ENCODE measurements at regions not wholly inside any gene's neighbourhood (a gene's known extent, or its start where the extent isn't known, plus 50 kb on each side); places are given as distances from the start of the nearest gene placed in this dataset.

DNA sequence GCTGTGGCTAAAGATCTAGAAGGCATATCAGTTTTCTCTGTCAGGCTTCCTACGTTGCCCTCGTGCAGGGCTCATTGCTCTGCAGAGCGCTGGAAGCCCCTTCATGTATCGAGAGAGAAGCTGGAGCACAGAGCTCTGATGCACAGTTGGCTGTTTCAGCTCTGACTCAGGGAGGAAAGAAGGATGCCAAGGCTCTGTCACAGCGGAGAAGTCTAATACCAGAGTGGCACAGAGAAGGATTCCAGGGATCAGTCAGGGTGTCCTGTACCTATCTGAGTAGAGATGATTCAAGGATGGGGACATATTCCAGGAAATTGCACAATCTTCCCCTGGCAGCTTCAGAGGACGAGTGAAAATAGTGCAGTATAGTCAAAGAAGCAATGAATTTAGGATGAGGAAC is 179.2 kb upstream of the FMN2 start:
- DNase-seq (ENCODE audit: low spot score), result no peak
- no peak overlapping the region for H3K27ac ChIP-seq
- TF ChIP-seq, protein P1, sequence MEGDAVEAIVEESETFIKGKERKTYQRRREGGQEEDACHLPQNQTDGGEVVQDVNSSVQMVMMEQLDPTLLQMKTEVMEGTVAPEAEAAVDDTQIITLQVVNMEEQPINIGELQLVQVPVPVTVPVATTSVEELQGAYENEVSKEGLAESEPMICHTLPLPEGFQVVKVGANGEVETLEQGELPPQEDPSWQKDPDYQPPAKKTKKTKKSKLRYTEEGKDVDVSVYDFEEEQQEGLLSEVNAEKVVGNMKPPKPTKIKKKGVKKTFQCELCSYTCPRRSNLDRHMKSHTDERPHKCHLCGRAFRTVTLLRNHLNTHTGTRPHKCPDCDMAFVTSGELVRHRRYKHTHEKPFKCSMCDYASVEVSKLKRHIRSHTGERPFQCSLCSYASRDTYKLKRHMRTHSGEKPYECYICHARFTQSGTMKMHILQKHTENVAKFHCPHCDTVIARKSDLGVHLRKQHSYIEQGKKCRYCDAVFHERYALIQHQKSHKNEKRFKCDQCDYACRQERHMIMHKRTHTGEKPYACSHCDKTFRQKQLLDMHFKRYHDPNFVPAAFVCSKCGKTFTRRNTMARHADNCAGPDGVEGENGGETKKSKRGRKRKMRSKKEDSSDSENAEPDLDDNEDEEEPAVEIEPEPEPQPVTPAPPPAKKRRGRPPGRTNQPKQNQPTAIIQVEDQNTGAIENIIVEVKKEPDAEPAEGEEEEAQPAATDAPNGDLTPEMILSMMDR (IDR thresholded peaks at IDR 0.05), result no peak
- no peak overlapping the region for H3K4me3 ChIP-seq

- H3K27ac ChIP-seq, result no peak overlapping the region
- H3K4me3 ChIP-seq, result no peak overlapping the region
- DNase-seq (ENCODE audit: low spot score), result no peak
- TF ChIP-seq, protein P1 (IDR thresholded peaks at IDR 0.05), result no peak
Measured at GRCh38 chr1:239913141-239913585, 178.5 kb upstream of the FMN2 start.

GRCh38 chr1:239914751-239915231 is 176.9 kb upstream of the FMN2 start:
- TF ChIP-seq, protein P1 (IDR thresholded peaks at IDR 0.05), result no peak
- DNase-seq (ENCODE audit: low spot score), result no peak
- Histone ChIP-seq H3K27ac (no peak overlapping the region), H3K4me3 (no peak overlapping the region)

DNA sequence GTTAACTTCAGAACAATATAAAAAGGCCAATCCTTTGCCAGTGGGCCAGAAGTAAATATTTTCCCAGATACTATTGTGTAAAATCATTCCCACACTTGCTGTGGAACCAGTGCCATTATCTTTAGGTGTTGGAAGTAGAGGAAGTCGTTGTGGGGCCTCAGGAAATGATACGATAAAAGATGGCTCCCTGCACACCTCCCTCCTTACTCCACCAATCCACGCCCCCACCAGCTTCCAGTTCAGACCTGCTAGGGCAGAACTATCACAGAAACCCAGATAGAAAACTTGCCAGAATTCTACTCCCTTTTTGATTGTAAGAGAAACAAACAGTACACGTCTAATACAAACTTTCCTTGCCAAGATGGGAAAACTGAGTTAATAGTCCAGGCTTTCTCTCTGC is 173.0 kb upstream of the FMN2 start:
- Histone ChIP-seq H3K4me3 (no peak overlapping the region), H3K27ac (no peak overlapping the region)
- TF ChIP-seq, protein P1 (IDR thresholded peaks at IDR 0.05), result no peak
- no peak for DNase-seq (ENCODE audit: low spot score)

DNA sequence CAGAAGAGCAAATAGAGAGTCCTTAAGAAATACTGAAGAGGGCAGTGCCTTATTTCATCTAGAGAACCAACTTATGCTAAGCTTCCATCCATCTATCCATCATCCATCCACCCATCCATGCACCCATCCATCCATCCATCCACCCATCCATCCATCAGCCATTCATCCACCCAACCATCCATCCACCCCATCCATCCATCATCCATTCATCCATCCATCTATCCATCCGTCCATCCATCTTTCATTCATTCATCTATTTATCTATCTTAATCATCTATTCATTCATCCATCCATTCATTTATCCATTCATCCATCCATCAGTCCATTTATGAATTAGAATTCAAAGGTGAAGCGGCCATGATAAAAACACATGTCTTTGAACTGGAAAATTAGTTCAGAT is 171.5 kb upstream of the FMN2 start:
- DNase-seq (ENCODE audit: low spot score), result no peak
- TF ChIP-seq, protein P1 (IDR thresholded peaks at IDR 0.05), result no peak
- no peak overlapping the region for H3K27ac ChIP-seq
- H3K4me3 ChIP-seq, result no peak overlapping the region

DNA sequence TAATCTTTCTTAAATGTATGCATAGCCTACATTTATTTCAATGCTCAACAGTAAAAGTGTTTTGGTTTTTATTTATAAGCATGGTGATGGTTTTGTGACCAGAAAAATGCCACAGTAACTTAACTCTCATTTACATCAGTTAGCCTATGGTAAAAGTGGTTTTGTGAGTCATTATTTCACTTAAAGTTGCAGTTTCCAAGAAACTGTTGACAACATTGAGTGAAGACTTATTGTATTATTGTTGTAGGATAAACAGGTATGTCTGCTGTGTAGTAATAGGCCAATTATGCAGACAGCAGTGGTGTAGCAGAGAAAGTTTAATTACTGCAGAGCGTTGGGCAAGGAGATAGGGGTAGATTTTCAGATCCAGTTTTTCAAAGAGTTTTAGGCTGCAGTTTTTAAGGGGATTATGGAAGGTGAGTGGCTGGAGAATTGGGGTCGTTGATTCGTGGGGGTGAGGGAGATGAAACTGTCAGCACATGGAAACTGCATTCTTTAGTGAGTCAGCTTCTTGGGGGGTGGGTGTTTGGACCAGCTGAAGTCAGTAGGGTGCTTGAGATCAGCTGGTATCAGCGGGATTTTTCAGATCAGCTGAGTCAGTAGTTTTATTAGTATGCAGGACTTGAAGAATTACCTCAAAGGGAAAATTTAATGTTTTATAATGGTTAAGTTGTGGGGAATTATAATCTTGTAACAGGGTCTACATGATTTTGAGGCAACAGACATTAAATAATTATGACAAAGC is 168.7 kb upstream of the FMN2 start:
- TF ChIP-seq, protein P1 (IDR thresholded peaks at IDR 0.05), result no peak
- Histone ChIP-seq H3K27ac (no peak overlapping the region), H3K4me3 (no peak overlapping the region)
- no peak for DNase-seq (ENCODE audit: low spot score)

DNA sequence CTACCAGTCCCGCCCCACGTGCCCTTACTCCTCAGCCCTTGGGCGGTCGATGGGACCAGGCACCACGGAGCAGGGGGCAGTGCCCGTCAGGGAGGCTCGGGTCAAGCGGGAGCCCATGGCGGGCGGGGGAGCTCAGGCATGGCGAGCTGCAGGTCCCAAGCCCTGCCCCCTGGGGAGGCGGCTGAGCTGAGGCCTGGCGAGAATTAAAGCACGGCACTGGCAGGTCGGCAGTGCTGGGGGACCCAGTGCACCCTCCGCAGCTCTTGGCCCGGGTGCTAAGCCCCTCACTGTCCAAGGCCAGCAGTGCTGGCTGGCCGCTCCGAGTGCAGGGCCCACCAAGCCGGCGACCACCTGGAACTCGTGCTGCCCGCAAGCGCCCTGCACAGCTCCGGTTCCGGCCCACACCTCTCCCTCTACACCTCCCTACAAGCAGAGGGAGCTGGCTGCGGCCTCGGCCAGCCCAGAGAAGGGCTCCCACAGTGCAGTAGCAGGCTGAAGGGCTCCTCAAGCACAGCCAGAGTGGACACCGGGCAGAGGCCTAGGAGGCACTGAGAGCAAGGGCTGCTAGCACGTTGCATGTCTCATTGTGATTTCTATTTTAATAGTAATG is 166.8 kb upstream of the FMN2 start:
- DNase-seq (ENCODE audit: low spot score), result no peak
- no peak overlapping the region for H3K27ac ChIP-seq
- no peak overlapping the region for H3K4me3 ChIP-seq
- TF ChIP-seq, protein P1 (IDR thresholded peaks at IDR 0.05), result no peak
